ENCODE measurements at regions not wholly inside any gene's neighbourhood (a gene's known extent, or its start where the extent isn't known, plus 50 kb on each side); places are given as distances from the start of the nearest gene placed in this dataset.

- CTCF ChIA-PET: no interaction called here
- DNase-seq (ENCODE audit: low read depth): no peak
- no peak overlapping the region; the same call in 1 of the 2 replicates for H3K4me3 ChIP-seq (ENCODE audit: low read depth, low read length)
- H3K27me3 ChIP-seq (ENCODE audit: control insufficient read depth, insufficient read depth, low read length): peaks cover 6% of the 10 kb centered on the region
- H3K36me3 ChIP-seq (ENCODE audit: control insufficient read depth, insufficient read depth, low read length): no peaks in the 10 kb centered on the region
- TF ChIP-seq CTCF (IDR thresholded peaks at IDR 0.05; ENCODE audit: insufficient read depth, low read depth, low read length): no peak
- POLR2A ChIA-PET: no interaction called here
These were observed 1338.8 kb downstream of the BRD1 start for GRCh38 chr22:48488611-48489511.

GRCh38 chr22:48488149-48488551, 1339.5 kb downstream of the BRD1 start:
- no peak for DNase-seq (ENCODE audit: low read depth)
- POLR2A ChIA-PET: no interaction called here
- no peaks in the 10 kb centered on the region for H3K36me3 ChIP-seq (ENCODE audit: control insufficient read depth, insufficient read depth, low read length)
- H3K27me3 ChIP-seq (ENCODE audit: control insufficient read depth, insufficient read depth, low read length): peaks cover 6% of the 10 kb centered on the region
- H3K4me3 ChIP-seq (ENCODE audit: low read depth, low read length): no peak overlapping the region
- peak; percentile 17; the same call in 1 of the 2 replicates for TF ChIP-seq CTCF (IDR thresholded peaks at IDR 0.05; ENCODE audit: insufficient read depth, low read depth, low read length)
- CTCF ChIA-PET: no interaction called here

- Histone ChIP-seq H3K4me3 (ENCODE audit: low read depth, low read length) (no peak overlapping the region), H3K36me3 (ENCODE audit: control insufficient read depth, insufficient read depth, low read length) (no peaks in the 10 kb centered on the region), H3K27me3 (ENCODE audit: control insufficient read depth, insufficient read depth, low read length) (peaks cover 5% of the 10 kb centered on the region)
- ChIA-PET POLR2A (no interaction called here), CTCF (no interaction called here)
- TF ChIP-seq CTCF (IDR thresholded peaks at IDR 0.05; ENCODE audit: insufficient read depth, low read depth, low read length): no peak
- DNase-seq (ENCODE audit: low read depth): no peak
These were observed 1341.1 kb downstream of the BRD1 start for GRCh38 chr22:48486558-48486957.

- POLR2A ChIA-PET: no interaction called here
- no peak for DNase-seq (ENCODE audit: low read depth)
- Histone ChIP-seq H3K36me3 (ENCODE audit: control insufficient read depth, insufficient read depth, low read length) (no peaks in the 10 kb centered on the region), H3K4me3 (ENCODE audit: low read depth, low read length) (no peak overlapping the region), H3K27me3 (ENCODE audit: control insufficient read depth, insufficient read depth, low read length) (peaks cover 2% of the 10 kb centered on the region)
- CTCF ChIA-PET: no interaction called here
- TF ChIP-seq CTCF (IDR thresholded peaks at IDR 0.05; ENCODE audit: insufficient read depth, low read depth, low read length): no peak
These were observed 1341.5 kb downstream of the BRD1 start for GRCh38 chr22:48486134-48486532.

- no peak for TF ChIP-seq CTCF (IDR thresholded peaks at IDR 0.05; ENCODE audit: insufficient read depth, low read depth, low read length)
- H3K27me3 ChIP-seq (ENCODE audit: control insufficient read depth, insufficient read depth, low read length): peaks cover 2% of the 10 kb centered on the region
- H3K36me3 ChIP-seq (ENCODE audit: control insufficient read depth, insufficient read depth, low read length): no peaks in the 10 kb centered on the region
- POLR2A ChIA-PET: no interaction called here
- no peak for DNase-seq (ENCODE audit: low read depth)
- no peak overlapping the region for H3K4me3 ChIP-seq (ENCODE audit: low read depth, low read length)
- CTCF ChIA-PET: no interaction called here
These were observed 1342.2 kb downstream of the BRD1 start for GRCh38 chr22:48485149-48486133.

All from BJ (cell line).